Left lung (tissue), 4 donors: ENCODE measurements at regions not wholly inside any gene's neighbourhood (a gene's known extent, or its start where the extent isn't known, plus 50 kb on each side); places are given as distances from the start of the nearest gene placed in this dataset.

ENCODE experiments used
- ATAC-seq: fragments of 200-7000 bp; cut with Tn5 transposase; one replicate; pipeline ENCODE4 v1.9.1; 2020; ENCODE audit warnings: moderate library complexity
- DNase-seq, 4 donors: peaks; one replicate each; pipeline ENCODE4 v3.0.0-alpha.2; 2013 to 2020
- H3K27ac ChIP-seq, 2 donors: fragments of 200-600 bp; sonication (generic) in 1 of 2; one replicate each; pipeline versions ENCODE4 v1.5.0 to v1.8.0; 2020 to 2021
- H3K27me3 ChIP-seq, 2 donors: fragments of 200-600 bp; sonication (generic) in 1 of 2; one replicate each; pipeline versions ENCODE4 v1.5.0 to v1.8.0; 2020 to 2021
- H3K36me3 ChIP-seq, 2 donors: fragments of 200-600 bp; sonication (generic) in 1 of 2; one replicate each; pipeline versions ENCODE4 v1.5.0 to v1.8.0; 2020 to 2021
- H3K4me1 ChIP-seq, 2 donors: fragments of 200-600 bp; one replicate each; pipeline ENCODE4 v1.8.0; 2021
- H3K4me3 ChIP-seq, 2 donors: fragments of 200-600 bp; sonication (generic) in 1 of 2; one replicate each; pipeline versions ENCODE4 v1.5.0 to v1.8.0; 2020 to 2021; ENCODE audit warnings: mild to moderate bottlenecking in 1 of 2
- H3K9me3 ChIP-seq, 2 donors: fragments of 200-600 bp; sonication (generic) in 1 of 2; one replicate each; pipeline versions ENCODE4 v1.5.0 to v1.8.0; 2020 to 2021
- intact Hi-C, 2 donors: fragments of 100-400 bp; cut with DNase I; formaldehyde crosslinking; loops; one replicate each; pipeline versions ENCODE4 v1.11.2 to v1.14.2; 2022
- TF ChIP-seq, protein P1 (sequence below), 2 donors: fragments of 200-600 bp; sonication (generic) in 1 of 2; IDR thresholded peaks; one replicate each; pipeline versions ENCODE4 v1.5.0 to v1.8.0; 2021; ENCODE audit warnings: antibody characterized with exemption in 2 of 2
- donor health status: DM: no; HTN: yes; CAD: no.
- donor health status: DM: no; HTN: no; CAD: no.

GRCh38 chr3:159894386-159894785, 94.2 kb upstream of the IL12A start:
- Histone ChIP-seq H3K36me3 (peaks cover 0 to 7% of the 10 kb centered on the region in 2 donors), H3K9me3 (no peaks in the 10 kb centered on the region), H3K27me3 (no peaks in the 10 kb centered on the region), H3K27ac (no peak overlapping the region), H3K4me1 (peaks cover 0 to 3% of the 10 kb centered on the region in 2 donors), H3K4me3 (no peak overlapping the region)
- TF ChIP-seq, protein P1, sequence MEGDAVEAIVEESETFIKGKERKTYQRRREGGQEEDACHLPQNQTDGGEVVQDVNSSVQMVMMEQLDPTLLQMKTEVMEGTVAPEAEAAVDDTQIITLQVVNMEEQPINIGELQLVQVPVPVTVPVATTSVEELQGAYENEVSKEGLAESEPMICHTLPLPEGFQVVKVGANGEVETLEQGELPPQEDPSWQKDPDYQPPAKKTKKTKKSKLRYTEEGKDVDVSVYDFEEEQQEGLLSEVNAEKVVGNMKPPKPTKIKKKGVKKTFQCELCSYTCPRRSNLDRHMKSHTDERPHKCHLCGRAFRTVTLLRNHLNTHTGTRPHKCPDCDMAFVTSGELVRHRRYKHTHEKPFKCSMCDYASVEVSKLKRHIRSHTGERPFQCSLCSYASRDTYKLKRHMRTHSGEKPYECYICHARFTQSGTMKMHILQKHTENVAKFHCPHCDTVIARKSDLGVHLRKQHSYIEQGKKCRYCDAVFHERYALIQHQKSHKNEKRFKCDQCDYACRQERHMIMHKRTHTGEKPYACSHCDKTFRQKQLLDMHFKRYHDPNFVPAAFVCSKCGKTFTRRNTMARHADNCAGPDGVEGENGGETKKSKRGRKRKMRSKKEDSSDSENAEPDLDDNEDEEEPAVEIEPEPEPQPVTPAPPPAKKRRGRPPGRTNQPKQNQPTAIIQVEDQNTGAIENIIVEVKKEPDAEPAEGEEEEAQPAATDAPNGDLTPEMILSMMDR (IDR thresholded peaks at IDR 0.05), result no peak
- ATAC-seq, result no peak
- no peak for DNase-seq
- intact Hi-C loops, result no loop called here

DNA sequence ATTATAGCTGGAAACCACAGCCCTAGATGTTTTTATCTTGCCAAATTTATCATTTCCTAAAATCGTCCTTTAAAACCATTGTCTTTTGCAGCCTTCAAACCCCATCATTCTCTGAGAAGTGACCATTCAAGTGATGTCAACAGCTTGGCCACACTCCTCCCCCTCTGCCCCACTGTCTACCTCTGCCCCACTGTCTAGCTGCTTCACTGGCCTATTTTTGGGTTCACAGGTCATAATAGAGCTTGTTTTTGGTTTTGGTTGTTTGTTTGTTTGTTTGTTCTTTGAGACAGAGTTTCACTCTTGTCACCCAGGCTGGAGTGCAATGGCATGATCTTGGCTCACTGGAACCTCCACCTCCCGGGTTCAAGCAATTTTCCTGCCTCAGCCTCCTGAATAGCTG, 93.2 kb upstream of the IL12A start:
- ATAC-seq (no peak), DNase-seq (no peak)
- intact Hi-C loops, result no loop called here
- H3K9me3 ChIP-seq, result no peaks in the 10 kb centered on the region
- TF ChIP-seq, protein P1 (IDR thresholded peaks at IDR 0.05), result no peak
- H3K4me3 ChIP-seq, result no peak overlapping the region
- peaks cover 0 to 3% of the 10 kb centered on the region in 2 donors for H3K4me1 ChIP-seq
- no peak overlapping the region for H3K27ac ChIP-seq
- no peaks in the 10 kb centered on the region for H3K27me3 ChIP-seq
- H3K36me3 ChIP-seq, result peaks cover 0 to 7% of the 10 kb centered on the region in 2 donors

DNA sequence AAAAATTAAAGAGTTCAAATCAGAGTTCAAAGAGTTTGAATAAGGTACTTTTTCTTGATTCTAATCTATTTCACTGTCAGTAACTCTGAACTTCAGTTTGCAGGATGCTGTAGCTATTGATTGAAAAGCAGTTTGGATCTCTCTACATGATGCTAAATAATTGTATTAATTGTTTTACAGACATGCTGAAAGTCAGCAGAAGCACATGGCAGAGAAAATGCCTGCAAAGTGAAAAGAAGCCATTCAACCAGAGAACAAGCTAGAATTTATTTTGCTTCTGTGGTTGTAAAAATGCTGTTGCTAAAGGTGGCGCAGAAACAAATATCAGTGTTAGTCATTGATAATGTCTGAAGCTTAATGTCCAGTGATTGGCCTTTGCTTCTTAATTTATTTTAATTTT, 92.1 kb upstream of the IL12A start:
- no peak for DNase-seq
- no peak for ATAC-seq
- H3K9me3 ChIP-seq, result no peaks in the 10 kb centered on the region
- H3K36me3 ChIP-seq, result peaks cover 0 to 7% of the 10 kb centered on the region in 2 donors
- H3K27me3 ChIP-seq, result no peaks in the 10 kb centered on the region
- H3K27ac ChIP-seq, result no peak overlapping the region
- H3K4me3 ChIP-seq, result no peak overlapping the region
- H3K4me1 ChIP-seq, result peaks cover 0 to 3% of the 10 kb centered on the region in 2 donors
- intact Hi-C loops, result no loop called here
- TF ChIP-seq, protein P1 (IDR thresholded peaks at IDR 0.05), result no peak

GRCh38 chr3:159897331-159898075, 91.1 kb upstream of the IL12A start:
- H3K9me3 ChIP-seq, result no peaks in the 10 kb centered on the region
- peaks cover 0 to 1% of the 10 kb centered on the region in 2 donors for H3K4me1 ChIP-seq
- H3K27ac ChIP-seq, result no peak overlapping the region
- DNase-seq, result no peak
- H3K4me3 ChIP-seq, result no peak overlapping the region
- no peaks in the 10 kb centered on the region for H3K27me3 ChIP-seq
- H3K36me3 ChIP-seq, result peaks cover 0 to 2% of the 10 kb centered on the region in 2 donors
- intact Hi-C loops, result no loop called here
- ATAC-seq, result no peak
- TF ChIP-seq, protein P1 (IDR thresholded peaks at IDR 0.05), result no peak

GRCh38 chr3:159898147-159898546, 90.5 kb upstream of the IL12A start:
- H3K4me3 ChIP-seq, result no peak overlapping the region
- DNase-seq, result no peak
- H3K9me3 ChIP-seq, result no peaks in the 10 kb centered on the region
- H3K4me1 ChIP-seq, result peaks cover 0 to 3% of the 10 kb centered on the region in 2 donors
- H3K36me3 ChIP-seq, result no peaks in the 10 kb centered on the region
- TF ChIP-seq, protein P1 (IDR thresholded peaks at IDR 0.05), result no peak
- no peak overlapping the region for H3K27ac ChIP-seq
- intact Hi-C loops, result no loop called here
- H3K27me3 ChIP-seq, result no peaks in the 10 kb centered on the region
- no peak for ATAC-seq
